ENCODE measurements at regions not wholly inside any gene's neighbourhood (a gene's known extent, or its start where the extent isn't known, plus 50 kb on each side); places are given as distances from the start of the nearest gene placed in this dataset.

GRCh38 chr2:18408638-18409037 lies 151.8 kb downstream of the RDH14 start:
- no peak for FAIRE-seq
- 96% methylated on average over 2 of the region's 2 CpGs; no CpG with 5 or more reads in 1 of the 2 experiments for WGBS, 2 experiments (ENCODE audit: extremely low coverage in 1 of 2, insufficient coverage in 1 of 2, insufficient read length in 1 of 2, insufficient replicate concordance in 2 of 2, low coverage in 1 of 2, low lambda C conversion rate in 2 of 2, missing lambda C conversion rate in 1 of 2)
- H2BK120ac ChIP-seq (replicated peaks; ENCODE audit: low read depth, low read length), result no peak overlapping the region
- H3K23me2 ChIP-seq (ENCODE audit: low read depth, low read length), result no peaks in the 10 kb centered on the region
- H3K9me3 ChIP-seq (ENCODE audit: insufficient read depth in 2 of 2, low read depth in 1 of 2, low read length in 1 of 2), result no peaks in the 10 kb centered on the region; a peak in 1 of 4 replicates
- no peaks in the 10 kb centered on the region for H3K4me1 ChIP-seq (replicated peaks in 1 of 4; ENCODE audit: control insufficient read depth in 3 of 4, insufficient read depth in 4 of 4, low read length in 3 of 4)
- H3K79me1 ChIP-seq (ENCODE audit: low read depth, low read length), result no peaks in the 10 kb centered on the region
- H2BK20ac ChIP-seq (ENCODE audit: low read length), result no peak overlapping the region
- H4K20me1 ChIP-seq (replicated peaks in 1 of 2; ENCODE audit: control insufficient read depth in 1 of 2, insufficient read depth in 2 of 2, low read length in 2 of 2), result no peaks in the 10 kb centered on the region
- ChIA-PET POLR2A (ENCODE audit: partially characterized antibody) (no interaction called here), CTCF (ENCODE audit: partially characterized antibody) (interaction anchor here (0.6 to 6.9 kb wide), 7 partner anchors 20 to 964 kb away, joined by 3 to 72 read pairs (median 3); no protein-coding TSS in a partner anchor)
- H4K91ac ChIP-seq (replicated peaks; ENCODE audit: insufficient read length, low read length), result no peak overlapping the region
- no peak overlapping the region for H4K8ac ChIP-seq (ENCODE audit: extremely low read depth, insufficient read depth, low read length)
- H2AK5ac ChIP-seq (ENCODE audit: low read depth, low read length), result no peak overlapping the region
- no peak overlapping the region for H3K4me3 ChIP-seq (ENCODE audit: extremely low read depth in 1 of 4, insufficient read depth in 2 of 4, low read depth in 3 of 4, low read length in 4 of 4)
- no peak overlapping the region for H3K14ac ChIP-seq (ENCODE audit: insufficient read length)
- no peak overlapping the region for H2BK5ac ChIP-seq (ENCODE audit: low read depth, low read length)
- H3K23ac ChIP-seq (ENCODE audit: insufficient read length), result no peak overlapping the region
- no peak for DNase-seq (ENCODE audit: low read depth in 1 of 2, low spot score in 2 of 2)
- no peak overlapping the region for H3K27ac ChIP-seq (ENCODE audit: low read depth, low read length)
- no peak overlapping the region for H2BK15ac ChIP-seq (ENCODE audit: low read length)
- no peaks in the 10 kb centered on the region for H3K79me2 ChIP-seq (ENCODE audit: control insufficient read depth in 1 of 2, insufficient read depth in 2 of 2, low read length in 2 of 2)
- H2BK12ac ChIP-seq (ENCODE audit: low read depth, low read length), result no peak overlapping the region
- H2AFZ ChIP-seq (ENCODE audit: low read length), result no peak overlapping the region
- no peak overlapping the region for H3K4me2 ChIP-seq (ENCODE audit: insufficient read depth in 1 of 2, low read depth in 2 of 2, low read length in 2 of 2)
- no peak overlapping the region for H3K9ac ChIP-seq (replicated peaks in 1 of 4; ENCODE audit: extremely low read depth in 1 of 4, low read depth in 3 of 4, low read length in 3 of 4)
- no peak overlapping the region for H4K5ac ChIP-seq (ENCODE audit: insufficient read length, low read depth, low read length)
- H3K4ac ChIP-seq (replicated peaks; ENCODE audit: insufficient read length, low read depth, low read length), result no peak overlapping the region
- H3K56ac ChIP-seq (replicated peaks; ENCODE audit: insufficient read length, low read depth, low read length), result no peak overlapping the region
- no peaks in the 10 kb centered on the region for H3K27me3 ChIP-seq (replicated peaks in 1 of 4; ENCODE audit: control insufficient read depth in 3 of 4, extremely low read depth in 1 of 4, insufficient read depth in 3 of 4, low read length in 3 of 4)
- H3K36me3 ChIP-seq (ENCODE audit: control insufficient read depth in 2 of 4, insufficient read depth in 4 of 4, low read length in 3 of 4), result no peaks in the 10 kb centered on the region
- H3K18ac ChIP-seq (ENCODE audit: extremely low read depth, low read length), result no peak overlapping the region
- peak; percentile 8 to 12; a peak in 2 of 4 replicates for TF ChIP-seq RAD21 (IDR thresholded peaks at IDR 0.05 in 1 of 2, conservative IDR thresholded peaks at IDR 0.05 in 1 of 2; ENCODE audit: low read depth in 2 of 2, low read length in 2 of 2)
- TF ChIP-seq MAFK (IDR thresholded peaks at IDR 0.05; ENCODE audit: low read depth, low read length), result no peak
- TF ChIP-seq, protein P1, sequence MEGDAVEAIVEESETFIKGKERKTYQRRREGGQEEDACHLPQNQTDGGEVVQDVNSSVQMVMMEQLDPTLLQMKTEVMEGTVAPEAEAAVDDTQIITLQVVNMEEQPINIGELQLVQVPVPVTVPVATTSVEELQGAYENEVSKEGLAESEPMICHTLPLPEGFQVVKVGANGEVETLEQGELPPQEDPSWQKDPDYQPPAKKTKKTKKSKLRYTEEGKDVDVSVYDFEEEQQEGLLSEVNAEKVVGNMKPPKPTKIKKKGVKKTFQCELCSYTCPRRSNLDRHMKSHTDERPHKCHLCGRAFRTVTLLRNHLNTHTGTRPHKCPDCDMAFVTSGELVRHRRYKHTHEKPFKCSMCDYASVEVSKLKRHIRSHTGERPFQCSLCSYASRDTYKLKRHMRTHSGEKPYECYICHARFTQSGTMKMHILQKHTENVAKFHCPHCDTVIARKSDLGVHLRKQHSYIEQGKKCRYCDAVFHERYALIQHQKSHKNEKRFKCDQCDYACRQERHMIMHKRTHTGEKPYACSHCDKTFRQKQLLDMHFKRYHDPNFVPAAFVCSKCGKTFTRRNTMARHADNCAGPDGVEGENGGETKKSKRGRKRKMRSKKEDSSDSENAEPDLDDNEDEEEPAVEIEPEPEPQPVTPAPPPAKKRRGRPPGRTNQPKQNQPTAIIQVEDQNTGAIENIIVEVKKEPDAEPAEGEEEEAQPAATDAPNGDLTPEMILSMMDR (IDR thresholded peaks at IDR 0.05; ENCODE audit: control extremely low read depth in 1 of 3, insufficient read depth in 1 of 3, low read depth in 1 of 3, low read length in 3 of 3), result peak in 2 of 3 experiments; percentile 5 to 10; a peak in 1 of 4 replicates
